ENCODE measurements at regions not wholly inside any gene's neighbourhood (a gene's known extent, or its start where the extent isn't known, plus 50 kb on each side); places are given as distances from the start of the nearest gene placed in this dataset.
A peak's percentile ranks its signal among the peaks of the same experiment; 100 is the strongest.

DNA sequence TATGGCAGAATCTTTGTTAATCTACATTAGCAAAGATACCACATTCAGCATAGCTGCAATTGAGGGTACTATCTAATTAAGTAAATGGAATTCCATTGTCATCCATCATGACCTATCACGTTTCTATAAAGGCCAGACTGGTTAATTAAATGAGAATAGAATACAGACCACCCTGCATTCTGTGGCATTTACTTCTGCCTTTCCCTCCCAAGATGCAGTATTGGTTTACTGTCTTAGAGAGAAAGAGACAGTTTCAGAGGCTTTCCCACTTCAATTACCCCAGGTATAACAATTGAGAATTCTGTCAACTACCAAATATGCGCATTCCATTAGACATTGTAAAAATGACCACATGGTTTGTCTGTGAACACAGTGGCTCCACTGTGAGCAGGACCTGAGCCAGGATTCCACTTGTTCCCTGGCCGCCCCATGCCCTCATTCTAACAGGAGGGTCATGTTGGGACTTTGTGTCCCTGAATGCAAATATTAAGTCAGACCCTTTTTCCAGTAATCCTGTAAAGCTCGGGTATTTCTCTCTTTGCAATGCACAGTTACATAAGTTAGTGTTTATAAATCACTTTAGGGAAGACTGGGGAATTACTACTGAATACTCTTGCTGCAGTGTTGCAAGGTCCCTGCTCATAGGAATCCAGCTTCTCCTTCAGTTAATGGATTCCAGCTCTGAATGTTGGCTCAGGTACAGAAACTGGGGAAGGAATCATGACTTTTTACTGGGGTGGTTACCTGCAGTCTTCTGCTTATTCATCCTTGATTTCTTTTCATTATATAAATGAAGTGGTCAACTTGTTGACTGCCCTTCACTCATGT lies 261.0 kb downstream of the PDGFC start:
- DNase-seq = no peak

DNA sequence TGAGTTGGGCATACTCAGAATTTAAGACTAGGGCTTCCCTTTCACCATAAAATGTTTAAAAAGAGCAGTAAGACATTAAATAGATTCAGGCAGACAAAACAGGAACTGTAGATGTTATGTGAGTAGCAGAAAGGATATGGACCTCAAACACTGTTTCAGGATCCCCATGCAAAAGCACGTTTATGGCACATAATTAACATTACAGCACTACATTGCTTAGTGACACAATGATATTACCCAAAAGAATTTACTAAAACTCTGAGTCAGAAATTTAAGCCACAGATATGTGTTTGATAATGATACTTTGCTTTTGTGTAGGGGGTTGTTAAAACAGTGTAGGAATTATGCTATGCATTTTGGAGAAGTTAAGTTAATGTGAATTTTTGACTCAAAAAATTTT lies 266.3 kb downstream of the PDGFC start:
- no peak for DNase-seq

GRCh38 chr4:156695163-156695562 lies 276.4 kb downstream of the PDGFC start:
- DNase-seq = peak in 1 of 2 experiments; percentile 77

GRCh38 chr4:156694413-156694812 lies 277.2 kb downstream of the PDGFC start:
- DNase-seq = no peak

GRCh38 chr4:156693557-156693956 lies 278.0 kb downstream of the PDGFC start:
- no peak for DNase-seq

GRCh38 chr4:156692016-156692415 lies 279.6 kb downstream of the PDGFC start:
- no peak for DNase-seq

GRCh38 chr4:156690572-156690971 lies 281.0 kb downstream of the PDGFC start:
- DNase-seq = no peak

- DNase-seq = no peak
Observed at GRCh38 chr4:156686120-156686519, 285.5 kb downstream of the PDGFC start.

- no peak for DNase-seq
Observed at GRCh38 chr4:156685308-156685707, 286.3 kb downstream of the PDGFC start.

- no peak for DNase-seq
Observed at GRCh38 chr4:156677656-156678055, 293.9 kb downstream of the PDGFC start.

DNA sequence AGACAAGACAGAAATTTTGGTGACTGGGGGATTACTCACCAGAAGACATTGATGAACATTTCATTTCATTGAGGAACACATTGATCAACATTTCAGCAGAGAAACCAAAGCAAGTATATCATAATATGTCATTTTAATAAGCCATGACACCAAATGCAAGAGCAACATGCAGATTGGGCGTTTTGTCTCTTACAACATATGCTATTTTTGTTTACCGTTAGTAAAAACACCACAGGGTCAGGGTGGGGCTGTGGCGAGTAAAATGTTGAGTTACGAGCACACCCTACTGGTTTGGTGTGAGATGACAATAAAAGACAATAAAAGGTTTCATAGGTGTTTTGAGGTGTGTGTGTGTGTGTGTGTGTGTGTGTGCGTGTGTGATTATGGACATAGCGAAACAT lies 294.5 kb downstream of the PDGFC start:
- peak in 1 of 2 experiments; percentile 39 for DNase-seq

DNA sequence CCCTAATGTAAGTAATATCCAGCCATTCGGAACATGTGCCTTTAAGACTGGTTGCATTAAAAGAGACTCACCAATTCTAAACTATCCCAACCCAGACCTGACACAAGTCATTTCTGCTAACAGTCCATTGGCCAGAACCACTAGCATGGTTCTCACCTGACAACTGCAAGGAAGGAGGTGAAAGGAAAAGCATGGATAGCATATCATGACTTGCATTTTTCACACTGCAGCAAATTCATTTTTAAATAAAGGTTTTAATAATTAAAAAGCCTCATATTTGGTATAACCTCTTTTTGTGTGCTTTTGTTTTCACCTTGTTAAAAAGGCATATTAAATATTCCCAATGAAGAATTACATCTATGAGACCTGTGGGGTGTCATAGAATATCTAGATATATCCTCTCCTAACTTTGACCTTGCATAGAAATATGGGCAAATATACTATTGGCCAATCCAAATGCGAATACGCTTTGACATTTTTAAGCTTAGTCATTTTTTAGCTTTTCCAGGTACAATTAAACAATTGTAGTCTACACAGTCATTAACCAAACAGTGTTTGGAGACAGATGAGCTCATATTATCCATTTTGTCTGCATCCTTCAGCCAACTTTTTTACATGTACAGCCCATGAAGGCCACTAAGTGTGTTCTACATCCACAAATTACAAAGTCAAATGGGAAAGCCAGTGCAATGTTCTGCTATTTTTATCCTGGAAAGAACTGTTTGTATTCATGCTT lies 295.3 kb downstream of the PDGFC start:
- no peak for DNase-seq

DNA sequence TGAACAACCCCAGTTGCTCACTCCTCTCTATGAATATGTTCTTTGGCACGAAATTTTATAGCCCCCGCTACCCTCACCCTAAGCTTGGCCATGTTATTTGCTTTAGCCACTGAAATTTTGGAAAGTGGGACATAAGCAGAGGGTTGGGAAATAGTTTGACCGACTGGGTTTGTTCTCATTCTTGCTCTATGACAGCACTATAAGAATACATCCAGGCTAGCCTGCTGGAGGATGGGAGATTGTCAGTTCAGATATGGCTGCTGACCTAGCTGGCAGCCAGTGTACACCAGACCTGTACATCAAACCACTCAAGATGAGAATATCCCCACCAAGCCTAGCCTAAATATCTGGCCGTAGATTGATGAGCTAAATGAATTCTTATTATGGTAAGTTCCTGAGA lies 298.1 kb downstream of the PDGFC start:
- no peak for DNase-seq

DNA sequence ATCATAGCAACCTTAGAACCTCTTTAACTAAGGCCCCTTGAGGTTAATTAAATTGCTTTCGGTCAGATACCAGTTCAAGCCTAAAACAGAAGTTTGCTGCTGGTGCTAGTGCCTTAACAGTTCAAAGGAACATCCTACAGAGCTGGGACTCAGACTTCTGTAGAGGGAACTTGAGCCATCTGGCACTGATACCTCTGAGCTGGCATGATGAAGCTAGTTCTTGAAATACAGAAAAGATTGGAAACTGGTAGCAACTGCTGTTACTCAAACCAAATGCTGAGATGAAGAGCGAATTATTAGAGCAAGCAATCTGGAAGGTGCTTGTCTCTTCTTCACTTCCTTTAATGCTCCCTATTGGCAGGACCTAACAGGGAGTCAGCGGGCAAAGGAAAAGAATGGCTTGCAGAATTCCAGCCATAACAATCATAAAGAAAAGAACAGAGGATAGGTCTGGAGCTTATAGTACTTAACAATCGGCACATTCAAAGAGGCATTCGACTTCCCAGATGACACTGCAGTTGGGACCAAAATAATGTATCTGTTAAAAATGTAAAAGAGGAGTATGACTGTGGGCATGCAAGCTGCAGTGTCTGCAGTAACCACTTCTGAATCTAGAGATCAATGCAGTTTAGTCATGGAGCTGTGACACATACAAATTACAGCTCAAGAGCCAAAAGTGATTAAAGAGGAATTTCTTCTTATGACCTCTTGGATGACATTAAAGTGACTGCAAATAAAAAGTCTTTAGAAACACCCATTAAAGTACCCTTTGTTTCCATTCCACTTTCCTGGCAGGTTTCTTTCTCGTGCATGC lies 298.9 kb downstream of the PDGFC start:
- no peak for DNase-seq

DNA sequence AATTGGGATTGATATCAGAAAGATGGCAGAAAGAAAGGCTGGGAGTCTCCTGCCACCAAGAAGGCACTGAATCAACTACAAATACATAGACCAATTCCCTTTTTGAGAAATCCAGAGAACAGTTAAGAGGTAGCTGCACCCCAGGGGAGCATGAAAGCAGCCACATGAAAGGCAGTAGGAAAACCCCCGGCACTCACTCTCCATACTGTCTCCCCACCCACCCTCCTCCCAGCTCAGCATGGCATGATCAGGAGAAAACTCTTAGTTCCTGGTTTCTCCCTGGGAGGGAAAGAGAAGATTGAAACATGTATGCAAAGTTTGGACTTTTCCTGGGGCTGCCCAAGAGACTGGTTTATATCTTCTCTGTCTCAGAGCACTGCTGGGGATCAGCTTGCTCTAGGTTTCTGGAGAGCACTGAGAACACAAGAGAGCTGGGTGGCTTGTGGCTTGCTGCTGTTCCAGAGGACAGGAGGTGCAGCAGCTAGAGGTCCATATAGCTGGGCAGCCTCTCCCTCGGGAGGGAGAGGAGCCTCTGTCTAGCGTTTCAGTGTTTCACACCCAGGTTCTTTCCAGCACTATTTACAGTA lies 305.7 kb downstream of the PDGFC start:
- DNase-seq = no peak

GRCh38 chr4:156663663-156664062 lies 307.9 kb downstream of the PDGFC start:
- no peak for DNase-seq

DNA sequence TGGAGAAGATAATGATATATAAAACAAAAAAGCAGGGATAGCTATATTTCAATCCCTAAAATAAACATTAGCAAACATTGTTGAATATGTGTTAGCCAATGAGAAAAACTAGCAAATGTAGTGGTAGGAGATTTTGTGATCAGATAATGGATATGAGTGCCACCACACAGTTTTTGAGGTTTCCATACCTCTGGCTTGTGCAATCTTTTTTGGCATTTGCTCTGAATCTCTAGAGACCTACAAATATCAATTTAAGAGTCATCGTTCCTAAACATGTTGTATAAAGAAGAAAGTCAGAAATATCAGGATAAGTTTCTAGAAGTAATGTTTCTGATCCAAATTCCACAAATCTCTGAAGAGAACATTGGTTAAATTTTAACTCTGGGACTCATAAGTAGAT lies 308.7 kb downstream of the PDGFC start:
- DNase-seq = no peak

GRCh38 chr4:156661555-156661954 lies 310.0 kb downstream of the PDGFC start:
- DNase-seq = no peak

- no peak for DNase-seq
Observed at GRCh38 chr4:156660465-156660864, 311.1 kb downstream of the PDGFC start.

GRCh38 chr4:156659983-156660382 lies 311.6 kb downstream of the PDGFC start:
- no peak for DNase-seq

GRCh38 chr4:156659570-156659969 lies 312.0 kb downstream of the PDGFC start:
- DNase-seq = no peak

DNA sequence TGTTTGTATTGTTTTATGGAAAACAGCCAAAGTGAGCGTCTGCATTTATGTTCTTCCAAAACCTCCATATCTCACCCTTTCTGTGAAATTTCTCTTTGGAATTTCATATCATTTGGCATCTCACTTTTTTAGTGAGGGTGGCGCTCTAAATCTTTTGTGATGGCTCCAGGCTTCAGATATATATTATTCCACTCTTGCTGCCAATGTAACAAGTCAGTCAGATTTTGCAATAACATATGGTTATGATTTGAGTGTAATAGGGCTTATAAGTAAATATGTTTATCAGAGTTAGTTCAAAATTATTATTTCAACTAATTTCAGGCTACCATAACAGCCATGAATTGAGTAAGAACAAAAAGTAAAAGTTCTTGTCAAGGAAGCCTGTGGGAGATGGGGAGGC lies 314.7 kb downstream of the PDGFC start:
- DNase-seq = no peak

DNA sequence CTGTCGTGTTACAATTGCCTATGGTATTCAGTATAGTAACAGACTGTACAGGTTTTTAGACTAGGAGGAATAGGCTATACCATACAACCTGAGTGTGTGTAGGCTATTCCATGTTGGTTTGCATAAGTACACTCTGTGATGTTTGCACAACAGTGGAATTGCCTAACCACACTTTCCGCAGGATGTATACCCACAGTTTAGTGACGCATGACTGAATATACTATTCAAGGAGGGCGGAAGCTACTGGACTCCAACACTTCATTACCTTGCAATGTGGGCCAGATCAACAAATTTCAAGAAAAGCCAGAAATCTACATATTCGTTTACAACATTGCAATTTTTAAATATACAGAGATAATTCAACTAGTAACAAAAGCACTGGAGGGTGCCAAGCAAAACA lies 317.2 kb downstream of the PDGFC start:
- peak; percentile 50 to 65 for DNase-seq
